Neural progenitor cell (in vitro differentiated cells): ENCODE measurements at regions not wholly inside any gene's neighbourhood (a gene's known extent, or its start where the extent isn't known, plus 50 kb on each side); places are given as distances from the start of the nearest gene placed in this dataset.

ENCODE experiments used
- CTCF ChIP-seq: fragments of 200-600 bp; sonication (generic); IDR thresholded peaks from 2 replicates; pipeline ENCODE4 v1.5.1; 2017; ENCODE audit warnings: antibody characterized with exemption, mild to moderate bottlenecking
- EZH2phosphoT487 ChIP-seq: fragments of 200-600 bp; sonication (generic); IDR thresholded peaks from 2 replicates; pipeline ENCODE4 v1.6.1; 2017; ENCODE audit warnings: antibody characterized with exemption

DNA sequence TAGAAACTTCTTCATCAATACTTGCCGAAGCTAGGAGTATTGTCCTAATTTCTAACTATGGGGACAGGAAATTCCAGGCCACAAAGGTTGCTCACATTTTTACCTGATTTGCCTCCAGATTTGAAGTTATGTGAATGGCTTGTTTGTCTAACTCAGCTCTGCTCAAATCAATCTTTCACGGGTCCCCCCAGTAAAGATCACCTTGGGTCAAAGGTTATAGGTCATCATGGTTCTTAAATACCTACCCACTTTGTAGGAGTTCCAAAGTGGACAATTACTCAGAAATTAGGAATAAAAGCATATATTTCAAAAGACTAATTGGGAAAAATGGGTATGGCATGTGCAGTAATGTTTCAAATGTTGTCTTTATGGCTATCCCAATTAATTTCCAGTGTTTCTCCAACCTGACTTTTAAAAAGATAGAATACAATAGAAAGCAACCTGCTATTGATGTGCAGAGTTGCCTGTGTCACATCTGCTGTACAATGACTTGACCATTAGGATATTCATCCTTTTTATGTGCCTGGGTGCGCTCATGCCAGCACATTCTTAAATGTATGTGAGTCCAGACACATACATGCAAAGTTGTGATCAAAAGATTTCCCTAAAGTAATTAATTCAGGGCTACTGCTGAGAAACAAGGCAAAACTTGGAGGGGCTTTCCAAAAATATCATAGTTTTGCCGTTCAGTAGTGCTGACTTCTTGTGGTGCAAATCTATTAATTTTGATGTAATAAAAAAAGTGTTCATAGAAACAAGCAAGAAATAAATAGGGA, 126.1 kb downstream of the MYCN start:
- TF ChIP-seq EZH2phosphoT487 (no peak), CTCF (no peak)
